Natural killer cell (primary cell): ENCODE measurements at regions not wholly inside any gene's neighbourhood (a gene's known extent, or its start where the extent isn't known, plus 50 kb on each side); places are given as distances from the start of the nearest gene placed in this dataset.
A peak's percentile ranks its signal among the peaks of the same experiment; 100 is the strongest.

ENCODE experiments used
- ATAC-seq, 3 donors: fragments of 150-1000 bp in 2 of 3; fragments of 200-7000 bp in 1 of 3; cut with Tn5 transposase; 1 replicate in 1 of 3; 2 replicates in 2 of 3; pipeline ENCODE4 v1.10.0; 2021; ENCODE audit warnings: mild to moderate bottlenecking in 2 of 3, moderate library complexity in 2 of 3
- DNase-seq, 2 donors: peaks; one replicate each; pipeline versions ENCODE4 v3.0.0 to v3.0.0-alpha.2; 2013 to 2021; ENCODE audit warnings: mixed read lengths in 1 of 2
- H3K27ac ChIP-seq: one replicate; pipeline ENCODE4 v1.5.1; 2013; ENCODE audit warnings: mild to moderate bottlenecking, low read length
- H3K27me3 ChIP-seq: one replicate; pipeline ENCODE4 v1.6.1; 2013; ENCODE audit warnings: low read length; ENCODE audit not compliant: control insufficient read depth, insufficient read depth
- H3K36me3 ChIP-seq: one replicate; pipeline ENCODE4 v1.6.1; 2013; ENCODE audit warnings: low read length; ENCODE audit not compliant: control insufficient read depth, insufficient read depth
- H3K4me1 ChIP-seq: one replicate; pipeline ENCODE4 v1.6.1; 2013; ENCODE audit warnings: low read length; ENCODE audit not compliant: control insufficient read depth, insufficient read depth
- H3K4me3 ChIP-seq: one replicate; pipeline ENCODE4 v1.5.1; 2013; ENCODE audit warnings: low read length
- H3K9me3 ChIP-seq: one replicate; pipeline ENCODE4 v1.6.1; 2013; ENCODE audit warnings: low read length; ENCODE audit not compliant: control insufficient read depth, insufficient read depth
- H3K27ac Mint-ChIP-seq, 2 donors: one replicate each; pipeline ENCODE4 v1.8.0; 2022; ENCODE audit warnings: mild to moderate bottlenecking in 2 of 2, mixed read lengths in 2 of 2, moderate library complexity in 1 of 2
- H3K27me3 Mint-ChIP-seq, 2 donors: one replicate each; pipeline ENCODE4 v1.8.0; 2022; ENCODE audit warnings: low read depth in 2 of 2, mixed read lengths in 2 of 2
- H3K36me3 Mint-ChIP-seq: one replicate; pipeline ENCODE4 v1.8.0; 2022; ENCODE audit warnings: mixed read lengths
- H3K4me1 Mint-ChIP-seq, 2 donors: one replicate each; pipeline ENCODE4 v1.8.0; 2022; ENCODE audit warnings: mixed read lengths in 2 of 2
- H3K4me3 Mint-ChIP-seq: one replicate; pipeline ENCODE4 v1.8.0; 2022; ENCODE audit warnings: mild to moderate bottlenecking, moderate library complexity, mixed read lengths
- H3K9me3 Mint-ChIP-seq, 2 donors: one replicate each; pipeline ENCODE4 v1.8.0; 2022; ENCODE audit warnings: mixed read lengths in 2 of 2
- CTCF ChIP-seq: fragments of 200-600 bp; IDR thresholded peaks from one replicate; pipeline ENCODE4 v1.8.0; 2022; ENCODE audit warnings: antibody characterized with exemption
- WGBS: methylation state at CpG from one replicate; pipeline ENCODE4 v1.1.7; 2013; ENCODE audit warnings: missing lambda C conversion rate; ENCODE audit not compliant: insufficient coverage; 5-methylcytosine and 5-hydroxymethylcytosine counted together
- intact Hi-C: fragments of 100-400 bp; cut with micrococcal nuclease; formaldehyde crosslinking; loops from one replicate; pipeline ENCODE4 v1.14.2; 2022

DNA sequence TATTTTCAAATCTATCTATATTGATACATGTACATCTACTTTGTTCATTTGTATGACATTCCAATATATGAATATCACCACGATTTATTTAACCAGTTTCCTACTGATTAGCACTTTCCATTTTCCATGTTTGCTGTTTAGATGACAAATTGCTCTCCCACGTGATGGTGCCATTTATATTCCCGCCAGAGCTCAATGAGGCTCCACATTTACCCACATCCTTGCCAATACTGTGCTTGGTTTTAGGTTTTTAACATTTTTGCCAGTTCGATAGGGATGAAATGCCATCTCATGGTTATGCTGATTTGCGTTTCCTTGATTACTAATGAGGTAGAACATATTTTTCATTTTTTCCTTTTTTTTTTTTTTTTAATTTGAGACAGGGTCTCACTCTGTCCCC is 86.7 kb upstream of the TRIM2 start:
- H3K4me3 Mint-ChIP-seq, result peak overlapping the region; percentile 50
- Histone ChIP-seq H3K27ac (no peak overlapping the region), H3K27me3 (no peaks in the 10 kb centered on the region), H3K4me3 (no peak overlapping the region), H3K36me3 (no peaks in the 10 kb centered on the region), H3K4me1 (peaks cover 48% of the 10 kb centered on the region), H3K9me3 (no peaks in the 10 kb centered on the region)
- 83% methylated on average over 3 of the region's 5 CpGs for WGBS
- ATAC-seq, result no peak
- peak overlapping the region in 1 of 2 donors; percentile 75 for H3K27ac Mint-ChIP-seq
- intact Hi-C loops, result no loop called here
- no peaks in the 10 kb centered on the region for H3K36me3 Mint-ChIP-seq
- no peak for DNase-seq
- TF ChIP-seq CTCF, result no peak
- H3K9me3 Mint-ChIP-seq, result no peaks in the 10 kb centered on the region
- H3K4me1 Mint-ChIP-seq, result no peaks in the 10 kb centered on the region
- H3K27me3 Mint-ChIP-seq, result no peaks in the 10 kb centered on the region

GRCh38 chr4:153119626-153120025 is 84.6 kb upstream of the TRIM2 start:
- no peak overlapping the region for H3K4me3 ChIP-seq
- H3K4me3 Mint-ChIP-seq, result no peak overlapping the region
- intact Hi-C loops, result no loop called here

GRCh38 chr4:153120235-153120634 is 84.0 kb upstream of the TRIM2 start:
- 93% methylated on average over 2 of the region's 2 CpGs for WGBS
- Mint-ChIP-seq H3K9me3 (no peaks in the 10 kb centered on the region), H3K36me3 (no peaks in the 10 kb centered on the region), H3K27me3 (no peaks in the 10 kb centered on the region), H3K27ac (no peak overlapping the region), H3K4me1 (no peaks in the 10 kb centered on the region), H3K4me3 (no peak overlapping the region)
- ATAC-seq (no peak), DNase-seq (no peak)
- Histone ChIP-seq H3K36me3 (no peaks in the 10 kb centered on the region), H3K4me1 (peaks cover 21% of the 10 kb centered on the region), H3K27me3 (no peaks in the 10 kb centered on the region), H3K9me3 (no peaks in the 10 kb centered on the region), H3K4me3 (no peak overlapping the region), H3K27ac (no peak overlapping the region)
- no peak for TF ChIP-seq CTCF
- intact Hi-C loops, result no loop called here

More at GRCh38 chr4:153119626-153120025, 84.6 kb upstream of the TRIM2 start:
- Histone ChIP-seq H3K9me3 (no peaks in the 10 kb centered on the region), H3K27ac (no peak overlapping the region), H3K36me3 (no peaks in the 10 kb centered on the region), H3K4me1 (peaks cover 27% of the 10 kb centered on the region), H3K27me3 (no peaks in the 10 kb centered on the region)
- ATAC-seq (no peak), DNase-seq (no peak)
- H3K36me3 Mint-ChIP-seq, result no peaks in the 10 kb centered on the region
- no peak overlapping the region for H3K27ac Mint-ChIP-seq
- no peaks in the 10 kb centered on the region for H3K9me3 Mint-ChIP-seq
- 97% methylated on average over 2 of the region's 2 CpGs for WGBS
- H3K27me3 Mint-ChIP-seq, result no peaks in the 10 kb centered on the region
- TF ChIP-seq CTCF, result no peak
- no peaks in the 10 kb centered on the region for H3K4me1 Mint-ChIP-seq

- WGBS, result over 99% methylated on average over 6 of the region's 6 CpGs
- H3K4me1 Mint-ChIP-seq, result peaks cover 3 to 4% of the 10 kb centered on the region in 2 donors
- peaks cover 2 to 5% of the 10 kb centered on the region in 2 donors for H3K27me3 Mint-ChIP-seq
- no peaks in the 10 kb centered on the region for H3K27me3 ChIP-seq
- DNase-seq (no peak), ATAC-seq (no peak)
- H3K36me3 Mint-ChIP-seq, result no peaks in the 10 kb centered on the region
- H3K9me3 Mint-ChIP-seq, result no peaks in the 10 kb centered on the region
- H3K36me3 ChIP-seq, result no peaks in the 10 kb centered on the region
- no peak overlapping the region for H3K27ac Mint-ChIP-seq
- H3K27ac ChIP-seq, result no peak overlapping the region
- intact Hi-C loops, result no loop called here
- H3K4me3 Mint-ChIP-seq, result no peak overlapping the region
- no peaks in the 10 kb centered on the region for H3K9me3 ChIP-seq
- no peak for TF ChIP-seq CTCF
- H3K4me3 ChIP-seq, result no peak overlapping the region
- peaks cover 3% of the 10 kb centered on the region for H3K4me1 ChIP-seq
Measured at GRCh38 chr4:153122855-153123254, 81.4 kb upstream of the TRIM2 start.
